ENCODE measurements at regions not wholly inside any gene's neighbourhood (a gene's known extent, or its start where the extent isn't known, plus 50 kb on each side); places are given as distances from the start of the nearest gene placed in this dataset.
"Not testable (repeated sequence)": the region's sequence is repeated elsewhere in the genome, so short reads cannot be mapped to it uniquely, and the experiment has no call there.

DNA sequence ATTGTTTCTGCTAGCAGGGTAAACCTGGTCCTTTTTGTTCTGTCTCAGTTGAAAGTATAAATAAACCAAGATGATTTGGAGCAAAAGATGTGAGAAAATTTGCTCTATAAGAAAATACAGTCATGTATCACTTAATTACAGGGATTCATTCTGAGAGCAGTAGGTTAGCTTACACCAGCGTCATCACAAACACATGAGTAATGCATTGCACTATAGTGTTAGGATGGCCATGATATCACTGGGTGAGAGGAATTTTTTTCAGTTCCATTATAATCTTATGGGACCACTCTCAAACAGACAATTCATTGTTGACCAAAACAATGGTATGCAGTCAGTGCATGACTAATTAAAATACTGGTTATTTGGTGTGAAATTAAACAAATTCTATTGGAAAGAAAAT is 430.9 kb downstream of the CHSY3 start:
- DNase-seq (ENCODE audit: low read depth, low spot score), result no peak

DNA sequence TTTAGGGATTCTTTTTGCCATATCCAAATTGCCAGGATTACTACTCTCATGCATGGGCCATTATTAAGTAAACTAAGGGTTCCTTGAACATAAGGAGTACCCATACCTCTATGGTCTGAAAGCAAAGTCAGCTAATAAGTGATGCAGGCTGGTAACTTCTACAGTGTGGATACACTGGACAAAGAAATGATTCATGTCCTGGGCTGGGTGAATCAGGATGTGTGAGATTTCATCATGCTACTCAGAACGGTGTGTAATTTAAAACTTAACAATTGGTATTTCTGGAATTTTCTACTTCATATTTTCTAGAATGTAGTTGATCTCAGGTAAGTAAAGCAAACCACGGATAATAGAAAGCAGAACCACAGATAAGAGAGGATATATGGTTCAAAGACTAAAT is 428.8 kb downstream of the CHSY3 start:
- DNase-seq (ENCODE audit: low read depth, low spot score), result no peak

GRCh38 chr5:130331332-130331731 is 427.1 kb downstream of the CHSY3 start:
- no peak for DNase-seq (ENCODE audit: low read depth, low spot score)

DNA sequence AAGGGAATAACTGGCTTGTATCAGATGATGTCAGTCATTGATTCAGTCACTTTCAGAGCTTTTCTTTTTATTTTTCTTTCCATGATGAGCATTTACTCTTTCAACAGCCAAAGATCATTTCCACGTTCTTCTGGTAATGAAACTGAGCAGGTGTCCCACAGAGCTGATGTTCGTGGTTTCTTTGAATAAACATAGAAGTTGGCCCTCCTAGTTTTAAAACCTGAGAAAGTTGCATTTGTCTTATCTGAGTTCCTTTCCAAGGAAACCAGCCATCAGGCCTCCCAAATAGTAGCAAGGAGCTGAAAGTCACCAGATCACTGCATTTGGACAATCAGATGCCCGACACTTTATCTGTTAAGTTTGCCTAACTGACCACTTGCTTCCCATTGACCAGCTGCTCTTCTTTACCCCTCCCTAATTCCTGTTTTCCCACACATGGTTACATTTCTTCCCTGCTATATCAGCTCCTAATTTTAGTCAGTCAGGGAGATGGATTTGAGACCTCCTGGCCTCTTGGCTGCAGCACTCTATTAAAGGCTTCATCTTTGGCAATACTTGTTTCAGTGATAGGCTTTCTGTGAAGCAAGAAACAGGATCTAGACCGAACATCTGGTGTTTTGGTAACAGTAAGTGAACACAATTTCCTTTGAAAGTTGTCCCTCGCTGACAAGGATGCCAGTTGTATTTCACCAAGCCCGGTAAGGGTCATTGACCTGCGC is 420.8 kb downstream of the CHSY3 start:
- DNase-seq (ENCODE audit: low read depth, low spot score), result no peak

GRCh38 chr5:130323804-130324454 is 419.7 kb downstream of the CHSY3 start:
- DNase-seq (ENCODE audit: low read depth, low spot score), result no peak

- DNase-seq (ENCODE audit: low read depth, low spot score), result no peak
Observed at GRCh38 chr5:130321931-130322330, 417.7 kb downstream of the CHSY3 start.

- DNase-seq (ENCODE audit: low read depth, low spot score), result no peak
Observed at GRCh38 chr5:130316971-130317680, 412.9 kb downstream of the CHSY3 start.

GRCh38 chr5:130295235-130295634 is 391.0 kb downstream of the CHSY3 start:
- DNase-seq (ENCODE audit: low read depth, low spot score), result no peak

DNA sequence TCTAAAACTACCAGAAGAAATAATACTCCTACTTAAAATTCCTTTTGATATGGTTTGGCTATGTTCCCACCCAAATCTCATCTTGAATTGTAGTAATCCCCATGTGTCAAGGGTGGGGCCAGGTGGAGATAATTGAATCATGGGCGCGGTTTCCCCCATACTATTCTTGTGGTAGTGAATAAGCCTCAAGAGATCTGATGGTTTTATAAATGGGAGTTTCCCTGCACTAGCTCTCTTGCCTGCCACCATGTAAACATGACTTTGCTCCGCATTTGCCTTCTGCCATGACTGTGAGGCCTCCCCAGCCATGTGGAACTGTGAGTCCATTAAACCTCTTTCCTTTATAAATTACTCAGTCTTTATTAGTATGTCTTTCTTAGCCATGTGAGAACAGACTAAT is 390.5 kb downstream of the CHSY3 start:
- DNase-seq (ENCODE audit: low read depth, low spot score), result not testable (repeated sequence)

- no peak for DNase-seq (ENCODE audit: low read depth, low spot score)
Observed at GRCh38 chr5:130290219-130290618, 386.0 kb downstream of the CHSY3 start.

- DNase-seq (ENCODE audit: low read depth, low spot score), result no peak
Observed at GRCh38 chr5:130289132-130290088, 385.1 kb downstream of the CHSY3 start.

GRCh38 chr5:130287438-130287837 is 383.2 kb downstream of the CHSY3 start:
- DNase-seq (ENCODE audit: low read depth, low spot score), result no peak

DNA sequence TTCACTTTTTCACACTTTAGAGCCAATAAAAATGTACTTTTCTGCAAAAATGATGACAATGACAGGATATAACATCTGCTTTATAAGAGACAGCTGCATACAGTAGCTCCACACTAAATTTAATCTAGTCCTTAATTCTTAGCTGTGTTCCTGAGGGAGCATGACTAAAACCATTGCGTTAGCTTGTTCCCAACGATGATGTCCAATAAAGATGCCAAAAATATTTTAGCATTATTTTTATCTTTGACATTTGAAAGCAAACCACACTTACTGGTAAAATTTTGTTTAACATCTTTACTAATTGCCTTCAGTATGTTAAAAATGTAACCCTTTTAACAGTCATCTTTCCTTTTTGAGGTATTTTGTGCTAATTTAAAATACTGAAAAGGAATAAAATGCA is 382.7 kb downstream of the CHSY3 start:
- no peak for DNase-seq (ENCODE audit: low read depth, low spot score)

DNA sequence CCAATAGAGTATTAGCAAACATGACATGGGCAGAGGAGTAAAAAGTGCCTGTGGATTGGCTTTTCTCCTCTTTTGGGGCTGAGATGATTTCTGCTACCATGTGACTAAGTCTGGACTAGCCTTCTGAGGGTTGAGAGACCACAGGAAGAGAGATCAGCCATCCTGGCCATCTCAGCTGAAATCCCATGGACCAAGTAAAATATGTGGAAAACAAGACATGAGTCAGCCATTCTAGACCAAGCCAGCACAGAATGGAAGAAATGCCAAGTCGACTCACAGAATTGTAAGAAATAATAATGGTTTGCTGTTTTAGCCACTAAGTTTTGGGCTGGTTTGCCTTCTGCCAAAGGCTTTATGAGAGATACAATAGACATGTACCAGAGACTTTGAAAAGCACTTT is 377.8 kb downstream of the CHSY3 start:
- no peak for DNase-seq (ENCODE audit: low read depth, low spot score)

DNA sequence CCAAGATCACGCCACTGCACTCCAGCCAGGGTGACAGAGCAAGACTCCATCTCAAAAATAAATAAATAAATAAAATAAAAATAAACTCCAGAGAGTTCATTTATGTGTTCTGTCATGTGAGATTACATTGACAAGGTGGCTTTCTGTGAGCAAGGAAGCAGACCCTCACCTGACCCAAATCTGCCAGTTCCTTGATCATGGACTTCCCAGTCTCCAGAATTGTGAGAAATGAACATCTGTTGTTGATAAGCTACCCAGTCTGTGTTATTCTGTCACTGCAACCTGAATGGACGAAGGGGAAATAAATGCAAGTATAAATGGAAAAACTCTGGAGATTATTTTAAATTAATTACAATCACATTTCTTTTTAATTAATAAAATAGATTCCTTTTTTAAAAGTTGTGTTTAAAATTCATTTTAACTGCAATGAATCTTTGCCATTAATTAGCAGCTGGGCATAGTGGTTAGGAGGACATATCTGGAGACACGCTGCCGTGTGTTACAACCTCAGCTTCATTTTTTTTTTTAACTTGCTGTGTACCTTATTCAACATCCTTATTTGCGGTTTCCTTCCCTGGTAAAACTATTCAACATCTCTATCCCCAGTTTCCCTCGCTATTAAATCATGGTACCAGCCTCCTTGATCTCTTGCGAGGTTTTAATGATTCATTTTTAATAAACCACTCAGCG is 376.4 kb downstream of the CHSY3 start:
- no peak for DNase-seq (ENCODE audit: low read depth, low spot score)

- DNase-seq (ENCODE audit: low read depth, low spot score), result no peak
Observed at GRCh38 chr5:130279386-130279785, 375.1 kb downstream of the CHSY3 start.

DNA sequence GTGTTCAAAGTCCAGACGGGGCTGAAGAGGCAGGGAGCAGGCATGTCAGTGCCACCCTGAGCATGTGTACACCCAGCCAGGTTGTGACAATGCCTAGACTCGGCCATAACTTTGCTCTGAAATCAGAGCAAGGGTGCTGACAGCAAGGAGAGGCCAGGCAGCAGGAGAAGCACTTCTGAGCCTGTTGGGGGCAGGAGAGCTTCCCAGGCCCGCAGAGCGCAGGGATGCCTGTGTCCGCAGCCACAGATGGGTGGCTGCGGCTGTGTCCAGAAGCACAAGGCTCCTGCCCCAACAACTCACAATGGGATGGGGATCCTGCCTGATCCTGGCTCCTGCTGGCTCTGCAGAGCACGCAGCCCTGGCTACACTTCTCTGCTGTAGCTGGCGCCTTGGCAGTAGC is 373.9 kb downstream of the CHSY3 start:
- DNase-seq (ENCODE audit: low read depth, low spot score), result no peak

GRCh38 chr5:130277522-130277921 is 373.3 kb downstream of the CHSY3 start:
- DNase-seq (ENCODE audit: low read depth, low spot score), result no peak

GRCh38 chr5:130277002-130277401 is 372.7 kb downstream of the CHSY3 start:
- DNase-seq (ENCODE audit: low read depth, low spot score), result no peak

DNA sequence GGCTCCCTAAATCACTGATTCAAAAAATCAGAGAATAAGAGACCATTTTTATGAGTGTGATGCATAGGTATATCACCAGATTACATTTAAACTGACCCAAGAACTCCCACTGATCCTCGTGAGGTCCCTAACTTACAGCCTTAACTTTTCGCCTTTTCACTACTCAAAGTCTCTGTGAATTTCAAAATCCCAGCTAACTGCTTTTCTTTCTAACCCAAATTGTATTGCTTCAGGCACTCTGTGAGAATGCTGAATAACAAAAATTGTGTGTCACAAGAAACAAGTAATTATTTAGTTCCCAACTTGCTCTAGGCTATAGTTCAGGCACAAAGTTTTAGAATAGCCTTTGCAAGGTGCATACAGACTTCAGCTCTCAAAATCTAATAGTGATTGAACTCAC is 368.6 kb downstream of the CHSY3 start:
- DNase-seq (ENCODE audit: low read depth, low spot score), result no peak

- DNase-seq (ENCODE audit: low read depth, low spot score), result no peak
Observed at GRCh38 chr5:130270786-130271185, 366.5 kb downstream of the CHSY3 start.
